Spinal cord (tissue), 9 donors: ENCODE measurements at regions not wholly inside any gene's neighbourhood (a gene's known extent, or its start where the extent isn't known, plus 50 kb on each side); places are given as distances from the start of the nearest gene placed in this dataset.

Experiments
- DNase-seq, 6 donors: peaks; one replicate each; pipeline versions ENCODE4 v3.0.0 to v3.0.0-alpha.2; 2013 to 2015; ENCODE audit warnings: low spot score in 6 of 6, low read depth in 4 of 6
- H3K27ac ChIP-seq: one replicate; pipeline ENCODE4 v1.5.1; 2013; ENCODE audit warnings: low read depth, low read length, control low read depth
- H3K27me3 ChIP-seq: one replicate; pipeline ENCODE4 v1.6.1; 2013; ENCODE audit warnings: low read length; ENCODE audit not compliant: control insufficient read depth, insufficient read depth
- H3K36me3 ChIP-seq: one replicate; pipeline ENCODE4 v1.6.1; 2013; ENCODE audit warnings: low read length; ENCODE audit not compliant: control insufficient read depth, insufficient read depth
- H3K4me1 ChIP-seq: one replicate; pipeline ENCODE4 v1.6.1; 2013; ENCODE audit warnings: low read length; ENCODE audit not compliant: control insufficient read depth, insufficient read depth
- H3K4me3 ChIP-seq: one replicate; pipeline ENCODE4 v1.5.1; 2013; ENCODE audit warnings: low read depth, low read length, control low read depth
- H3K9me3 ChIP-seq: one replicate; pipeline ENCODE4 v1.6.1; 2013; ENCODE audit warnings: low read length; ENCODE audit not compliant: control insufficient read depth, insufficient read depth
- WGBS: methylation state at CpG from one replicate; pipeline ENCODE4 v1.1.5; 2013; ENCODE audit warnings: missing lambda C conversion rate; ENCODE audit not compliant: insufficient coverage; 5-methylcytosine and 5-hydroxymethylcytosine counted together
- donor health status: healthy.

DNA sequence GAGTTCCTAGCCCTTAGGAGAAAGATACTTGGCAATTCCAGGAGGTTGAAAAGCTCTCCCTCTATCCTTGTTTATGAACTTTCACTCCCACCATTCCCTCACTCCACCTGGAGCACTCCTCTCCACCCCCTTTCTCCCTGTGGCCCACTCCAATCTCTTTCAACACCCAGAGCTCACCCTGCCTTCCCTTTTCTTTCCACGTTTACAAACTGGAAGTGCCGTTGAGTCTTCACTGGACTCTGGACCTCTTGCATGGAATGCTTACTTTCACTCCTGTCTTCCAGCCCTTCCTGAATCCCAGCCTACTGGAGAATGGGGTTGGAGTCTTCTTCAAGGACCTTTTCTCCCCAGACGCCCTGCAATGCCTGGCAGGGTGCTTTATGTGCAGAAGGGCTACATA lies 198.5 kb downstream of the RHOU start:
- no peak for DNase-seq
- Histone ChIP-seq H3K27ac (no peak overlapping the region), H3K9me3 (no peaks in the 10 kb centered on the region), H3K27me3 (no peaks in the 10 kb centered on the region), H3K36me3 (no peaks in the 10 kb centered on the region), H3K4me1 (peaks cover 15% of the 10 kb centered on the region), H3K4me3 (no peak overlapping the region)
- 83% methylated on average over 1 of the region's 3 CpGs for WGBS

DNA sequence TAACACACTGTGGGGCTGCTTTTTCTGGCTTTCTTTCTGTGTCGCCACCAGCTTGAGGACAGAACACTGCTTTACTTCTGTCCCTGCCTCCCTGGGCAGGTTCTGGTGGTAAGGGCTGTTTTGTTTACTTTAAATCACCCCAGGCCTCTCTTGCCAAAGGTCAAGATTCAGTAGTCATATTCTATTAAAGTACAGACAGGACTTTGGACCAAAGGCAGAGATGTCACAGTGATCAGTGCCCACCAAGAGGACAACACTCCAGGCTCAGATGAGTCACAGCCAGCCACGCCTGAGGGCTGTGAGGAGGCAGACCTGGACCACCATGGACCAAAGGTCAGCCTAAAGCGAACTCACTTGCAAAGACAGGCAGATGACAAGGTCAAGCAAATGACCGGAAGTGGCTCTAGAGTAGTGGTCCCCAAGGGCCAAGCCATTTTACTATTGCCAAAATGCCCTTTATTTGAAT lies 200.0 kb downstream of the RHOU start:
- Histone ChIP-seq H3K9me3 (no peaks in the 10 kb centered on the region), H3K4me1 (peaks cover 15% of the 10 kb centered on the region), H3K27me3 (no peaks in the 10 kb centered on the region), H3K27ac (no peak overlapping the region), H3K4me3 (no peak overlapping the region), H3K36me3 (no peaks in the 10 kb centered on the region)
- DNase-seq = no peak
- WGBS = 97% methylated on average over 3 of the region's 4 CpGs

DNA sequence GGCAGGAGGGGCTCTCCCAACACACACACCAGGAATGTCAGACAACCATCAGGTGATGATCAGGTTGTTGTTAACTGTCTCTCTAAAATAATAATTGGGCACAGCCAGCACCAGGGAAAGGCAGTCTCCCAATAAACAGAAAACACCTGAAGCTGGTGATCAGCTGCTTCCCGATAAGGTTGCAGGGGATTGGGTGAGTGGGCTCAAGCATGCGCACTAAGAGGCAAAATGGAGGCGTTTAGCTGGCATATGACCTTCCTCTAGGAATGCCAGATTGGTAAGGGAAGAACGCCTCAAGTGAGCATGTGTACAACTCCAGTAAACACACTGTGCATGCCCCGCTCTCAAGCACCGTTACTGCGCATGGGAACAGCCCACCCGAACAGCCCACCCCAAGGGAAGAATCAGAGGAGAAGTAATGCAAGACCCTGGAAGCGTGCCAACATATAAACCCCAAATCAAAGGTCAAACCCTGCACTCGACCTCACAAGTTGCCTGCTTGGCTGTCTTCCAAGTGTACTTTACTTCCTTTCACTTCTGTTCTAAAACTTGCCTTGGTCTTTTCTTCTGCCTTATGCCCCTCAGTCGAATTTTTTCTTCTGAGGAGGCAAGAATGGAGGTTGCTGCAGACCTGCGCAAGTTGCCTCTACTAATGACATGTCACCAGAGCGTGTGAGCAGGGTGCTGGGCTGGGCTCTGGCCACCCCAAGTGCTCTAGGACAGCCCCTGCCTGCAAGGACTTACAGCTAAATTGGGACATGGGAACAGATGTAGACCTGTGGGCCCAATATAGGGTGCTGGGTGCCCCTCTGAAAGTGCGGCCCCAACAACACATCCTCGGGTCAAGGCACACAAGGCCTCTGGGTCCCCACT lies 200.8 kb downstream of the RHOU start:
- 63% methylated on average over 11 of the region's 15 CpGs for WGBS
- Histone ChIP-seq H3K4me3 (no peak overlapping the region), H3K9me3 (no peaks in the 10 kb centered on the region), H3K27ac (no peak overlapping the region), H3K27me3 (no peaks in the 10 kb centered on the region), H3K4me1 (peaks cover 15% of the 10 kb centered on the region), H3K36me3 (no peaks in the 10 kb centered on the region)
- peak in 1 of 6 donors; percentile 17 for DNase-seq

DNA sequence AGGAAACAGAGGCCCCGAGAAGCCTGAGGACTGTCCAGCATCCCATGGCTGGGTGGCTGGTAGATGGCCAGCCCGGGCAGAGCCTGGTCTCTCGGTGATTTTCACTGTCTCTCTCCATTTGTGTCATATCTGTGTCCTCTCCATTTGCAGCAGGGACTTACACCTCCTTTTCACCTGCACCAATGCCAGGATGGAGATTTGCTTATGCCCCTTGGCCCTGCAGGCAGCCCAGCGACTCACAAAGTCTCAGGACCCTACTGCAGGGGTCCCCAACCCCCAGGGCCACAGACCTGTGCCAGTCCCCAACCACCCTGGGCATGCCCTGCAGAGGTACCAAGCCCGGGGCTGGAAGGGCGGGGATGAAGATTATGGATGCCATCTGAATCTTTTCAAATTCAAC lies 201.6 kb downstream of the RHOU start:
- Histone ChIP-seq H3K9me3 (no peaks in the 10 kb centered on the region), H3K36me3 (no peaks in the 10 kb centered on the region), H3K27me3 (no peaks in the 10 kb centered on the region), H3K4me3 (no peak overlapping the region), H3K27ac (no peak overlapping the region), H3K4me1 (peaks cover 15% of the 10 kb centered on the region)
- no peak for DNase-seq
- 94% methylated on average over 3 of the region's 6 CpGs for WGBS

DNA sequence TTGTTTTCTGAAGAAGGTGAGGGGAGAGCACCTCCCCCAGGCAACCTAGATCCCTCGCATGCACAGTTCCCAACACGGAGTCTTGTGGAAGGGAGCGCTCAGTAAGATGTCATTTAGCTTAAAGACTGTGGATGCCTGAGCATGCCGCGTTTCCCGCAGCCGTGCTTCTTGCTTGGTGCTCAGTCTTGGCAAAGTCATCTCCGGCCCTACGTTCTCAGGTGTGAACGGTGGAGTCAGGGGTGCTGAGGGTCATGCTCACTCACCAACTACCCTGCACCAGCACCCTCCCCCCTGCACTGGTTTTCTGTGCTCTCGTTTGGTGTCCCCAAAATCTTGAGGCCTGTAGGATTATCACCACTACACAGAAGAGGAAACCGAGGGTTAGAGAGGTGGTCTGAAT lies 202.1 kb downstream of the RHOU start:
- Histone ChIP-seq H3K27ac (peak overlapping the region; percentile 68), H3K36me3 (no peaks in the 10 kb centered on the region), H3K9me3 (no peaks in the 10 kb centered on the region), H3K4me1 (peaks cover 15% of the 10 kb centered on the region), H3K4me3 (no peak overlapping the region), H3K27me3 (no peaks in the 10 kb centered on the region)
- no CpG with 5 or more reads among the region's 12 CpGs for WGBS
- no peak for DNase-seq

DNA sequence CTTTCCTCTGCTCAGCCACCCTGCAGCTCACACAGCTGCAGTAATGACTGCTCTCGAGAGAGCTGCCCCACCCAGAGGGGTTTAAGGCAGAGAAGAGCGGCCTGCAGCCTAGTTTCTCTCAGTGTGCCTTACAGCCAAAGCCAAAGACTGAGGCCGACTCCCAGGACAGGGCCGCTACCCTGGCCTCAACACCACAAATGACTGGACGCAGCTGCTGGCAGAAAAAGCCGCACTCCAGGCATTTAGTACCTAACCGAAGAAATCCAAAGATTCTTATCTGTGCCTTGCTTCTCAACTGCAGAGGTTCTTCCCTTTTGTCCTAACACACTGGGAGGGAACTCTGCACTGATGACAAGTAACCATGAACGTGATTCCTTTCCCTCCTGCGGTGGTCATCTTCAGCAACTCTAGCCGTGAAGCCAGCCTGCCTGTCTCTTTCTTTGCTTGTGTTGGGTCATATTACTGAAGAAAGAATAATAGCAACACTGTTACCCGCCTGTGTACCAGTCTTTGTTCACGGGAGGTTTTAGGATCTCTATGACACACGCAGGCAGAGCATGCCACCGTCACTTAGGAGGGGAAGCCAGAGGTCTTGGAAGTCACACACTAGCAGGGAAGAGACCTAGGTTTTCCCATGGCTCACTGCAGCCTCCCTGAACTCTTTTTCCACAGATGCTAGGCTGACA lies 202.7 kb downstream of the RHOU start:
- H3K27ac ChIP-seq = peak overlapping the region; percentile 68
- WGBS = 24% methylated on average over 9 of the region's 14 CpGs
- peak in 2 of 6 donors; percentile 36 to 52 for DNase-seq

DNA sequence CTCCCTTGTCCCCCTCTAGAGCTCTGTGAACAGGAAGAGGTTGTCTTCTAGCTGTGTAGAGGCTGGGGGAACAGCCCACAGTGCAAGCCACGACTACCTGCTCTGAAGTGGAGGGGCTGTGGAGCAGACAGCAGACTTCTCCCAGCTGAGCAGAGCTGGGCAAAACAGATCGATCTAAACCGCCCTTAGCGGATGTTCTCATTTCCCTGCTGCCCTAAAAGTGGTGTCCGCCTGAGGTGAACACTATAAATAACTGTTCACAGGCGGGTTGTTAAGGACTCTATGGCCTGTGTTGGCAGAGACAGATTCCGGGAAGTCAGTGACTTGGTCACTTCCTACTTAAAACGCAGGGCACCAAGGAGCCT lies 203.2 kb downstream of the RHOU start:
- Histone ChIP-seq H3K36me3 (no peaks in the 10 kb centered on the region), H3K27ac (peak overlapping the region; percentile 68), H3K4me1 (peaks cover 15% of the 10 kb centered on the region), H3K9me3 (no peaks in the 10 kb centered on the region), H3K4me3 (no peak overlapping the region), H3K27me3 (no peaks in the 10 kb centered on the region)
- peak in 2 of 6 donors; percentile 40 to 44 for DNase-seq
- 34% methylated on average over 8 of the region's 8 CpGs for WGBS

More for the DNA sequence above, 202.7 kb downstream of the RHOU start:
- H3K4me3 ChIP-seq = no peak overlapping the region
- H3K36me3 ChIP-seq = no peaks in the 10 kb centered on the region
- no peaks in the 10 kb centered on the region for H3K27me3 ChIP-seq
- H3K4me1 ChIP-seq = peaks cover 15% of the 10 kb centered on the region
- no peaks in the 10 kb centered on the region for H3K9me3 ChIP-seq

DNA sequence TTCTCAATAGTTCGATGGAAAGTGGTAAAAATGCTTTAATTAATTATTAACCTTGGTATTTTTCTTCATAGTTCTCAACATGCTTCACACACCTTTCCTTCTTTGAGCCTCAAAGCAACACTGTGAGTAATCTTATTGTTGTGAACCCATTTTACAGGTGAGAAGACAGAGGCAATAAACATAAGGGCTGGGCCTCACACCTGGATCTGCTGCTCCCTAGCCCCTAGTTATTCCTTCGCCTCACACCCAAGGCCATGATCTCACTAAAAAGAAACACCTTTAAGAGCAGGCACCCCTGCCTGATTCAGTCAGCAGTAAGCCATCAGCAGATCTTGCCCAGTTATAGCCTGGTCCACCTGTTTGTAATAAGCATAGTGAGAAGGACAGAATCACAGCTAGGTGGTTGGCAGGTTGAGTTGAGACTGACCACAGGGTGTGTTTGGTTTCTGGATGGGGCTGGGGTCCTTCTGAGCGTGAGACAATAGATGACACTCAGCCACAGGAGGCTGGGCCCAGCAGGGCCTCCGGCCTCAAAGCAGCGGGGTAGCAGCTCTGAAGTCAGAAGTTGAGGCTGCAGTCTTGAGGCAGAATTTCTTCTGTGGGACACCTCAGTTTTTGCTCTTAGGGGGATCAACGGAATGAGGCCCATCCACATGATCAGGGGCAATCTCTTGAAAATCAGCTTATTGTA lies 203.9 kb downstream of the RHOU start:
- H3K4me3 ChIP-seq = no peak overlapping the region
- H3K36me3 ChIP-seq = no peaks in the 10 kb centered on the region
- peaks cover 15% of the 10 kb centered on the region for H3K4me1 ChIP-seq
- no peaks in the 10 kb centered on the region for H3K27me3 ChIP-seq
- no peak for DNase-seq
- 67% methylated on average over 3 of the region's 6 CpGs for WGBS
- no peaks in the 10 kb centered on the region for H3K9me3 ChIP-seq
- no peak overlapping the region for H3K27ac ChIP-seq

DNA sequence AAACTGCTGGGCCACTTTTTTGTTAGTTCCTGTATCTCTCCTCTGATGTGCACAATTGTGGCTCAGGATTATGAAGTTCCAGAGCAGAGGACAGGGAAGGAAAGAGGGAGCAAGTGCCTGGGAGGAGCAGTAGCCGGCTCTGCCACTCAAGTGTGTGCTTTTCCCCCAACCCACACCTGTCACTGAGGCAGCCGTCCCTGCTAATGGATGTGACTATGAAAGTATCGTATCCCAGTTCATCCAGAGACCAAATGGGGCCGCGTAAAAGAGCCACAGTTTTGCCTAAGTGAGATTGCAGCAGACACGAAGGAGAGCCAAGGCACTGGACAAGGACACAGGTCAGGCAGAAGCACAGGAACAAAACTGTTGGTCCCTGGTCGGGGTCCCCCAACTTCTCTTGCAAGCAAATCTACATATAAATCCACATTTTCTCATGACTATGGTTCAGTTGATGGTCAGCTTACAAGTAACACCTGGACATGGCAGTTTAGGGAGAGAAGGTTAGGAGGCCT lies 204.7 kb downstream of the RHOU start:
- Histone ChIP-seq H3K4me1 (peaks cover 15% of the 10 kb centered on the region), H3K9me3 (no peaks in the 10 kb centered on the region), H3K27ac (no peak overlapping the region), H3K27me3 (no peaks in the 10 kb centered on the region), H3K36me3 (no peaks in the 10 kb centered on the region), H3K4me3 (no peak overlapping the region)
- no peak for DNase-seq
- WGBS = 87% methylated on average over 5 of the region's 7 CpGs
